ENCODE measurements at regions not wholly inside any gene's neighbourhood (a gene's known extent, or its start where the extent isn't known, plus 50 kb on each side); places are given as distances from the start of the nearest gene placed in this dataset.

DNA sequence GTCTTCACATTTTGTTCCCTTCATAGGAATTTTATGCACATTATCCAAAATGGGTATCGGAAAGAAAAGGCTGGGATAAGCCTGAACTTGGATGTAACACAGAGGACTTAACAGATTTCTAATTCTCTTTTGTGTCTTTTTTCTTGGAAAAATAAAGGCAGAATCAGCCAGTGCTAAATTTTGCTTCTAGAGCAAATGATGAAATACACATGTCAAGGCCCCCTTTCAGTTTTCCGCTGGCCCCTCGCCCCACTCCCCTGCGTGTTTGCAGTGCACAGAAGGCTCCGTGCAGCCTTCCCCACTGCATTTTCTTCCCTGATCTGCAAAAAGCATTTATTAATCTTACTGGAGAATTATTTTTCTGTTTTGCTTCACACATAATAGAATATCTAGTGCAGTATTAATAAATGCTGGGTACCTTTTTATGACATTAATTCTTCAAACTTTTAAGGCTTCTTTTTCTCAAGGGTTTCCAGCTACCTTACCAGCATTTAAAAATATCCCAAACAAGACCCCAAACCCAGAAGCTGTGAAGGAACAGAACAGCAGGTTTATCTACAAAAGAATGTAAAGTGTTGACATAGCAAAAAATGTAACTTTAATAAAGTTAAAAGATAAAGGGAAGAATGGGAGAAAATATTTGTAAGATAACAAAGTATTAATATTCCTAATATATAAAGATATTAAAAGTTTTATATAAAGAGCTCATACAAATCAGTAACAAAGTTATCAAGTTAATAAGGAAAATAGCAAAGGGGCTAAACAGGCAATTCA lies 81.3 kb upstream of the SPTBN1 start:
- no peaks in the 10 kb centered on the region for H3K36me3 ChIP-seq (replicated peaks in 1 of 2)
- no peak overlapping the region for H3K4me3 ChIP-seq
- H3K9me3 ChIP-seq (replicated peaks in 1 of 3), result no peaks in the 10 kb centered on the region
- peaks cover 0 to 9% of the 10 kb centered on the region in 2 donors for H3K4me1 ChIP-seq (replicated peaks in 1 of 2)
- no peak for TF ChIP-seq POLR2A (IDR thresholded peaks at IDR 0.05)
- TF ChIP-seq, protein P1, sequence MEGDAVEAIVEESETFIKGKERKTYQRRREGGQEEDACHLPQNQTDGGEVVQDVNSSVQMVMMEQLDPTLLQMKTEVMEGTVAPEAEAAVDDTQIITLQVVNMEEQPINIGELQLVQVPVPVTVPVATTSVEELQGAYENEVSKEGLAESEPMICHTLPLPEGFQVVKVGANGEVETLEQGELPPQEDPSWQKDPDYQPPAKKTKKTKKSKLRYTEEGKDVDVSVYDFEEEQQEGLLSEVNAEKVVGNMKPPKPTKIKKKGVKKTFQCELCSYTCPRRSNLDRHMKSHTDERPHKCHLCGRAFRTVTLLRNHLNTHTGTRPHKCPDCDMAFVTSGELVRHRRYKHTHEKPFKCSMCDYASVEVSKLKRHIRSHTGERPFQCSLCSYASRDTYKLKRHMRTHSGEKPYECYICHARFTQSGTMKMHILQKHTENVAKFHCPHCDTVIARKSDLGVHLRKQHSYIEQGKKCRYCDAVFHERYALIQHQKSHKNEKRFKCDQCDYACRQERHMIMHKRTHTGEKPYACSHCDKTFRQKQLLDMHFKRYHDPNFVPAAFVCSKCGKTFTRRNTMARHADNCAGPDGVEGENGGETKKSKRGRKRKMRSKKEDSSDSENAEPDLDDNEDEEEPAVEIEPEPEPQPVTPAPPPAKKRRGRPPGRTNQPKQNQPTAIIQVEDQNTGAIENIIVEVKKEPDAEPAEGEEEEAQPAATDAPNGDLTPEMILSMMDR (IDR thresholded peaks at IDR 0.05), result no peak
- intact Hi-C loops (cut with DNase I), result no loop called here
- H3K27me3 ChIP-seq, result no peaks in the 10 kb centered on the region
- DNase-seq, result no peak
- no peak overlapping the region for H3K27ac ChIP-seq
- WGBS, 4 donors, result 80 to 91% (median 86%) methylated on average over 5 of the region's 5 CpGs

DNA sequence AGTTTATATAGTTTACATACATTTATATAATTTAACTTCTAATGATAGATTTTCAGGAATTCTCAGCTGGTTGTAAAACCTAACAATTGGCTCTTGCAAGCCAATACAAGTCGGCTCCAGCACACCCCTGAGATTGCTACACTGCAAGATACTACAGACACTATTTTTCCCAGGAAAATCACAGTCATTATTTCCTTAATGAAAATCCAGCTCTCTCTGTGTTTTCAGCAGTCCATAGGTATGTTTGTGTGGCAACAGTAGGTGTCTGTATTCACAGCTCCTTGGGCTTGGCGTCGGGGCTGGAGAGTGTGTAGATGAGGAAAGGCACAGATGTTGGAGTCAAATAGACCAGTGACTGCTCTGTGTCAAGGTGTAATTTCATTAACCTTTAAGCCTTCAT lies 78.7 kb upstream of the SPTBN1 start:
- Histone ChIP-seq H3K36me3 (replicated peaks in 1 of 2) (no peaks in the 10 kb centered on the region), H3K4me3 (no peak overlapping the region), H3K9me3 (replicated peaks in 1 of 3) (no peaks in the 10 kb centered on the region), H3K27me3 (no peaks in the 10 kb centered on the region), H3K27ac (no peak overlapping the region), H3K4me1 (replicated peaks in 1 of 2) (no peaks in the 10 kb centered on the region)
- intact Hi-C loops (cut with DNase I), result no loop called here
- TF ChIP-seq, protein P1 (IDR thresholded peaks at IDR 0.05), result no peak
- TF ChIP-seq POLR2A (IDR thresholded peaks at IDR 0.05), result no peak
- 83 to 93% (median 90%) methylated on average over 3 of the region's 3 CpGs for WGBS, 4 donors
- no peak for DNase-seq

DNA sequence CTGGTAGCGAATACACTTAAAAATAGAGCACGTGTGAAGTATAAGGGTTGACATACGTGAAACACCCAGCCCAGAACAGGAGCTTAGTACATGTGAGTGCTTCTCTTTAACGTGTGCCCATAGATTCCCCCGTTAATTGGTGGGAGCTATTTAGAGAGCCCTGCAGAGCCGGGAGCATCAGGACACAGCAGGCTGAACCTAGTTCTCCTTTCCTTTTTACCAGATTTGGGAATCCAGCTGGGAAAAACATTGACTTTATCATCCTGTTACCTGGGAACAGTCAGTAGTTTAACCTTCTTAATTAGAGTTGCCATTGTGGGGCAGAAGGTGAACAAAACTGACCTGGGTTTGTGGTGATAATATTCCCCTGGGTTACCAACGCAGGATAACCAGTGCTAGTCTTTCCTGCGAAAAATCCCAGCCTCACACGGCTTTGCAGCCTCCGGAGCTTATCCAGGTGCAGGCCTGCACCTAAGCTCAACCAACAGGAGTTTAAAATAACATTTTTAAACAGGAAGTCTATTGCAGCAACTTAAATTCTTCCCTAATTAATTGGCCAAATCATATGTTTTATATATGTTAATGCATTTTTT lies 78.1 kb upstream of the SPTBN1 start:
- WGBS, 4 donors, result 71 to 87% (median 83%) methylated on average over 10 of the region's 10 CpGs
- Histone ChIP-seq H3K27ac (no peak overlapping the region), H3K4me1 (replicated peaks in 1 of 2) (no peaks in the 10 kb centered on the region), H3K27me3 (no peaks in the 10 kb centered on the region), H3K4me3 (no peak overlapping the region), H3K9me3 (replicated peaks in 1 of 3) (no peaks in the 10 kb centered on the region), H3K36me3 (replicated peaks in 1 of 2) (no peaks in the 10 kb centered on the region)
- intact Hi-C loops (cut with DNase I), result no loop called here
- DNase-seq, result no peak
- TF ChIP-seq, protein P1 (IDR thresholded peaks at IDR 0.05), result no peak
- TF ChIP-seq POLR2A (IDR thresholded peaks at IDR 0.05), result no peak

DNA sequence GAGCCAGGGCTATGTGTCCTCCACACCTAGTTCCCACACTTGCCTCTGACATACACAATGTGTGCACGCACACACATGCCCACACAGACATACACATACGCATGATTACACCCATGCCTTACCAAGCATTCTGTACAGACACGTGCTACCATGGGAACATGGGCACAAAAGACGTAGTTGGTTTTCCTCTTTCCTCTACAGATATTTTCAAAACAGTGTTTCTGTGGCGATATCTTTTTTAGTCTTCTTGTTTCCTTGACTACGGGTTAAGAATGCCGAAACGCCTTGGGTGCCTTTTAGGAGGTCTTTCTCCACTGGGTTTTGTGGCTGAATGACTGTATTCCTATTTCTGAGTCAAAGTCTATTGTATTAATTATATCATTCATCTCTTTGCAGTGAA lies 75.5 kb upstream of the SPTBN1 start:
- no peaks in the 10 kb centered on the region for H3K4me1 ChIP-seq (replicated peaks in 1 of 2)
- 86 to 92% (median 91%) methylated on average over 8 of the region's 8 CpGs for WGBS, 4 donors
- no peak for TF ChIP-seq POLR2A (IDR thresholded peaks at IDR 0.05)
- TF ChIP-seq, protein P1 (IDR thresholded peaks at IDR 0.05), result no peak
- H3K27ac ChIP-seq, result no peak overlapping the region
- H3K4me3 ChIP-seq, result no peak overlapping the region
- no peak for DNase-seq
- intact Hi-C loops (cut with DNase I), result no loop called here
- no peaks in the 10 kb centered on the region for H3K36me3 ChIP-seq (replicated peaks in 1 of 2)
- no peaks in the 10 kb centered on the region for H3K27me3 ChIP-seq
- no peaks in the 10 kb centered on the region for H3K9me3 ChIP-seq (replicated peaks in 1 of 3)
